Colonic mucosa (tissue), 4 donors: ENCODE measurements at regions not wholly inside any gene's neighbourhood (a gene's known extent, or its start where the extent isn't known, plus 50 kb on each side); places are given as distances from the start of the nearest gene placed in this dataset.

ENCODE experiments used
- DNase-seq: peaks from one replicate; pipeline ENCODE4 v3.0.0-alpha.2; 2020
- H3K27ac ChIP-seq: fragments of 200-600 bp; one replicate; pipeline ENCODE4 v1.8.0; 2021
- H3K27me3 ChIP-seq: fragments of 200-600 bp; one replicate; pipeline ENCODE4 v1.8.0; 2021
- H3K36me3 ChIP-seq: fragments of 200-600 bp; one replicate; pipeline ENCODE4 v1.8.0; 2021
- H3K4me1 ChIP-seq: fragments of 200-600 bp; one replicate; pipeline ENCODE4 v1.8.0; 2021; ENCODE audit warnings: mild to moderate bottlenecking
- H3K4me3 ChIP-seq: fragments of 200-600 bp; one replicate; pipeline ENCODE4 v1.8.0; 2021
- H3K9ac ChIP-seq, 2 donors: one replicate each; pipeline ENCODE4 v1.7.0; 2013; ENCODE audit warnings: control low read depth in 2 of 2, low read depth in 2 of 2, low read length in 2 of 2
- H3K9me3 ChIP-seq: fragments of 200-600 bp; one replicate; pipeline ENCODE4 v1.8.0; 2021
- CTCF ChIP-seq: fragments of 200-600 bp; IDR thresholded peaks from one replicate; pipeline ENCODE4 v1.8.0; 2022; ENCODE audit warnings: antibody characterized with exemption, mild to moderate bottlenecking
- intact Hi-C: fragments of 100-400 bp; cut with DNase I; formaldehyde crosslinking; loops from one replicate; pipeline ENCODE4 v1.14.1; 2022
- donor health status: healthy.
- donor health status: DM: no; HTN: no; CAD: no.
- donor health status: DM: no; HTN: no; CAD: no.

DNA sequence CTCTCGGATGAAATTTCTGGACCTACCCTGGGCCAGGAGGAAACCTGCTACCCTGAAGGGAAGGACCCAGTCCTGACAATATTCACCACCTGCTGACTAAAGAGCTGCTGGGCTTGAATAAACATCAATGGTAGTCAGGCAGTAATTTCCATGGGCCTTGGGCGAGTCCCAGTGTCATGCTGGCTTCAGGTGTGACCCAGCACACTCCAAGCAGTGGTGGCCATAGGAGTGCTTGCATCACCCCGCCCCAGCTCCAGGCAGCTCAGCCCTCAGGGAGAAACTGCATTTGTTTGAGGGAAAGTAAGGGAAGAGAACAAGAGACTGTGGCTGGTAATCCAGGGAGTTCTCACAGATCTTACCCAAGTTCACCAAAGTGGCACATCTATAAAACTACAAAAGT lies 261.8 kb upstream of the DCBLD2 start:
- no peak overlapping the region for H3K4me3 ChIP-seq
- no peaks in the 10 kb centered on the region for H3K27me3 ChIP-seq
- H3K9ac ChIP-seq: no peak overlapping the region
- no peaks in the 10 kb centered on the region for H3K4me1 ChIP-seq
- H3K9me3 ChIP-seq: no peaks in the 10 kb centered on the region
- DNase-seq: no peak
- H3K36me3 ChIP-seq: no peaks in the 10 kb centered on the region
- H3K27ac ChIP-seq: no peak overlapping the region
- intact Hi-C loops: no loop called here
- TF ChIP-seq CTCF: no peak

DNA sequence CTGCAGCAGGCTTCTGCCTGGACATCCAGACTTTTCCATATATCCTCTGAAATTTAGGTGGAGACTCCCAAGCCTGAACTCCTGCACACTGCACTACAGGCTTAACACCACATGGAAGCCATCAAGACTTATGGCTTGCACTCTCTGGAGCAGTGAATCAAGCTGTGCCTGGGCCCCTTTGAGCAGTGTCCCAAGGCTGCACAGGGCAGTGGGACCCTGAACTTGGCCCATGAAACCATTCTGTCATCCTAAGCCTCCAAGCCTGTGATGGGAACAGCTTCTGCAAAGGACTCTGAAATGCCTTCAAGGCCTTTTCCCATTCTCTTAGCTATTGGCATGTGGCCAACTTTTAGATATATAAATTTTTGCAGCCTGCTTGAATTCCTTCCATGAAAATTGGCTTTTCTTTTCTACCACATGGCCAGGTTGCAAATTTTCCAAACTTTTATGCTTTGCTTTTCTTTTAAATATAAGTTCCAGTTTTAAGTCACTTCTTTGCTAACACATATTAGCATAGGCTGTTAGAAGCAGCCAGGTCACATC lies 257.8 kb upstream of the DCBLD2 start:
- H3K27me3 ChIP-seq: no peaks in the 10 kb centered on the region
- intact Hi-C loops: no loop called here
- H3K4me1 ChIP-seq: no peaks in the 10 kb centered on the region
- no peak overlapping the region for H3K9ac ChIP-seq
- TF ChIP-seq CTCF: no peak
- no peak for DNase-seq
- no peaks in the 10 kb centered on the region for H3K9me3 ChIP-seq
- H3K27ac ChIP-seq: no peak overlapping the region
- no peak overlapping the region for H3K4me3 ChIP-seq
- no peaks in the 10 kb centered on the region for H3K36me3 ChIP-seq

DNA sequence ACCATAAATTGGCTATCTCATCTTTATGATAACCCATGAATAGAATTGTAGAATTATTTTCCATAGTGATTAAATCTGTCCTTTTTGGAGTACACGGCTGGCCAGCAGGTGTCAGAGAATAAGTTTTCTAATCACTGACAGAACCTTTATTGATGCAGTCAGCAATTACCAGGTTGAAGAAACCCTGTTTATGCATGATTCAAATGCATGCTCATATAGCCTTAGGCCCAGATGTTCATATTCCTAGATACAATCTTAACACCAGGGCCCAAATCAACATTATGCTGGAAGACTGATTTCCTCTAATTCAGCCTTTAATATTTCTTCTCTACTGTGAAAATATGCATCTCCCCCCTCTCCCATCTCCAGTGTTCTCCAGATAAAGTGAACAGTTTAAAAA lies 243.5 kb upstream of the DCBLD2 start:
- no peaks in the 10 kb centered on the region for H3K27me3 ChIP-seq
- H3K4me1 ChIP-seq: no peaks in the 10 kb centered on the region
- intact Hi-C loops: no loop called here
- H3K36me3 ChIP-seq: no peaks in the 10 kb centered on the region
- no peak for DNase-seq
- H3K9ac ChIP-seq: no peak overlapping the region
- no peak overlapping the region for H3K27ac ChIP-seq
- no peak overlapping the region for H3K4me3 ChIP-seq
- H3K9me3 ChIP-seq: no peaks in the 10 kb centered on the region
- no peak for TF ChIP-seq CTCF

DNA sequence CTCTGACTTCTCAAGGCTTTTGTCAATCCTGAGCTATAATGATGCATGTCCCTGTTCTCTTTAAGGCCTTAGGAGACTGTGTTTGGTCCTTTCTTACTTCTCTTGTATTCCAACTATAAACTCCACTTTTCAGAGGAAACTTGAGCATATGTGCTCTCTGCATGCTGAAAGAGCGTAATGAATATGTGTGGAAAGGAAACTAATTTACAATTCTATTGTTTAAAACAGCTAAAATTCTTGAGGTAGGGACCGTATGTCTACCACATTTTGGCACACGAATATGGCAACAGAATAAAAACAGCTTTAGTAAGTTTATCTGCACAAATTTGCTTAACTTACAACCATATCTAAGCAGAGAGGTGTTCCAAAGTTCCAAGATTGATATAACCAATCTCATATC lies 242.0 kb upstream of the DCBLD2 start:
- Histone ChIP-seq H3K4me3 (no peak overlapping the region), H3K27ac (no peak overlapping the region), H3K9ac (no peak overlapping the region), H3K27me3 (no peaks in the 10 kb centered on the region), H3K4me1 (no peaks in the 10 kb centered on the region), H3K9me3 (no peaks in the 10 kb centered on the region), H3K36me3 (no peaks in the 10 kb centered on the region)
- intact Hi-C loops: no loop called here
- no peak for TF ChIP-seq CTCF
- DNase-seq: no peak

GRCh38 chr3:99134986-99135385 lies 233.5 kb upstream of the DCBLD2 start:
- Histone ChIP-seq H3K9ac (no peak overlapping the region), H3K9me3 (no peaks in the 10 kb centered on the region), H3K4me1 (no peaks in the 10 kb centered on the region), H3K27ac (no peak overlapping the region), H3K4me3 (no peak overlapping the region), H3K27me3 (no peaks in the 10 kb centered on the region), H3K36me3 (no peaks in the 10 kb centered on the region)
- intact Hi-C loops: no loop called here
- no peak for TF ChIP-seq CTCF
- no peak for DNase-seq

- intact Hi-C loops: no loop called here
- TF ChIP-seq CTCF: no peak
- no peaks in the 10 kb centered on the region for H3K4me1 ChIP-seq
These were observed 230.4 kb upstream of the DCBLD2 start for GRCh38 chr3:99131876-99132275.

More at GRCh38 chr3:99131876-99132275, 230.4 kb upstream of the DCBLD2 start:
- Histone ChIP-seq H3K36me3 (no peaks in the 10 kb centered on the region), H3K4me3 (no peak overlapping the region), H3K27me3 (no peaks in the 10 kb centered on the region), H3K9me3 (no peaks in the 10 kb centered on the region), H3K9ac (no peak overlapping the region), H3K27ac (no peak overlapping the region)
- DNase-seq: no peak
